ENCODE measurements at regions not wholly inside any gene's neighbourhood (a gene's known extent, or its start where the extent isn't known, plus 50 kb on each side); places are given as distances from the start of the nearest gene placed in this dataset.
A peak's percentile ranks its signal among the peaks of the same experiment; 100 is the strongest.

GRCh38 chr1:25036117-25036546 is 106.1 kb upstream of the RUNX3 start:
- no peak for DNase-seq (ENCODE audit: low spot score)

GRCh38 chr1:25035523-25036116 is 105.5 kb upstream of the RUNX3 start:
- DNase-seq (ENCODE audit: low spot score), result no peak

DNA sequence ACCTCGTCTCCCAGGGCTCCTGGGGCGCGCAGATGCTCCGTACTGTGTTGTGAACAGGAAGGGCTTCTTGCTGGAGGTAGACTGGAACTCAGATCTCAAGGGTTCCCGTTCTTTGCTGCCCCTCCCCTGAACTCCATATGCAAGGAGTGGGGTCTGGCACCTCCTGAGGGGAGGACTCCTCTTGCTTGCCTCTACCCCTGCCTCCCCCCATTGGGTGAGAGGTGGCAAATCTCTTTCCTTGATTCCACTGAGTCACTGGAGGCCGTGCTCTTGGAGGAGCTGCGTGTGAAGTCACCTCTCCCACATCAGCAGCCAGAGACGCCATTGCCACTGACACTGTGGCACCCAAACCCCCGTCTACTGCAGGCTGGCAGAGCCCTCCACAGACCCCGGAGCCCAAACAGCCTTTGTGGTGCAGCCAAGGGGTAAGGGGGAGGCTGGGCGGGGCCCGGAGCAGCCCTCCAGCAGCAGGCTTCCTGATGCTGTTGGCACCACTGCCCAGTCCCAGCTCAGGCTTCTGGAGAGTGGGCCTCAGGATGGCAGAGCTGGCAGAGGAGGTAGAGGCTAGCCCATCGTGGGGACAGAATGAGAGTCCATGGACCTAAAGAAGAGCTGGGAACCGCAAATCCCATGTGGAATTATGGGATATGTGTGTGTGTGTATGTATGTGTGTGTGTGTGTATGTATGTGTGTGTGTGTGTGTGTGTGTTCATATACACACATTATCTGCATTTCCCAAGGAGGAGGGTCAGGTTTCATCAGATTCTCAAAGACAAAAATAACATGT is 104.9 kb upstream of the RUNX3 start:
- no peak for DNase-seq (ENCODE audit: low spot score)

DNA sequence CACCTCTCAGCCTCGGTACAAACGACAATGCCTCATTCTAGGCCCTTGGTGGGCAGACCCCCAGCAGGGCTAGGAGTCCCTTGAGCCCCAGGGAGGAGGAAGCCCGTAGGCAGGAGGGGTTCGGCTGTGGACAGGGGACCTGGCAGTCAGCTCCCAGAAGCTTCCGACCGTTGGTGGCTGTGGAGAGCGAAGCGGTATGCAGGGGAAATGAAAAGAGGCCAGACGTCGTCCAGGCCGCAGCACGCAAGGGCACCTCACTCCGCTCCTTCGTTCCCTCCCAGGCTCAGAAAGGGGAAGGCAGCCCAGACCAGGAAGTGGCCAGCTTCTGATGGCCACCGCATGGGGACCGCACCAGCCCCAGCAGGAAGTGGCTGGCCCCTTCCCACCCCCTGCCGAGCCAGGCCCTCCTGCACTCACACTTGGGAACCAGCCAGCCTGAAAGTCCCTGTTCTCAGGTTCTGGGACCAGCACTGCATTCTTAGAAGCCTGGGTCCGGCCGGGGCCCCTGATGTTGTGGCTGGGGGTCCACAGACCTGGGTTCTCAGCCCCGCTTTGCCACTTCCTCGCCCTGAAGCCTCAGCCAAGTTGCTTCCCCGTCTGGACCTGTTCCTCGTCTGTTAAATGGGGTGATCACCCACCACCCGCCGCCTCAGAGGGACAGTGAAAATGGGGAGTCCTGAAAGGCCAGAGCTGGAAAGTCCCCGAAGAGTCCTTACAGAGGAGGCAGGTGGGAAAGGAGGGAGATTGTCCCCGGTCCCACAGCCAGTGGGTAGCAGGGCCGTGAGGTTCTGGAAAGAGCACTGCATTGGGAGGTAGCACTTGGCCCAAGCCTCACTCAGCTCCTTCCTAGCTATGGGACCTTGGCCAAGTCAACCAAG is 104.0 kb upstream of the RUNX3 start:
- DNase-seq (ENCODE audit: low spot score), result no peak

DNA sequence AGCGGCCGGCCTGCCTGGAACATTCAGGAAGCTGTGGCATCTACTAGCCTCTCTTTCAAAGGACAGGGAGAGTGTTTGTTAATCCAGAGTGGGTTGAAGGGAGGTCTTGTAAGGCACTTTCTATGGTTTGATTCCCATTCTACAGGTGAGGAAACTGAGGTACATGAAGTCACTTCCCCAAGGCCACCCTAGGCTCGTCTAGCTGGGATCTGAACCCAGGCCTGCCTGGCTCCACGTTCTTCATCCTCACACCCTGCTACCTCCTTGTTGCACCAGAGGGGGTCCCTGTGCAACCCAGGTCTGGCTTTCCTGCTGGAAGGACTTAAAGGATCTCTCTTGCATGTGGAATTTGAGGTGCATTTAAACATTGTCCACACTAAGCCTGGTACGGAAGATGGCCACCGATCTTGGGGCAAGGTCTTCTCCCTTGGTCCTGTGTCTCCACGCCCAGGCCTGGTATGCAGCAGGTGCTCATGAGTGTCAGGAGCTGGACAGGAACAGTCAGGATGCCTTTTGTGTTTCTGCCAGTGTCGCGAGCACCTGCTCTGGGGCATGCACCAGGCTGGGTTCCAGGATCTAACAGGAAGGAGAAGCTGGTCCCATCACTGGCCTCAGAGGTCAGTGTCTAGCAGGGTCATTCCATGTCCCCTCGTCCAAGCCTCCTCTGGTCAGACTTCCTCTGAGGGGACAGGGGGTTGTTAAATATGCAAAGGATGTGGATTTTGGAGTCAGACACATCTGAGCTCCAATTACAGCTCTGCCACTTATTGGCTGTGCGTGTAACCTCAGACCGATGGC is 103.2 kb upstream of the RUNX3 start:
- no peak for DNase-seq (ENCODE audit: low spot score)

DNA sequence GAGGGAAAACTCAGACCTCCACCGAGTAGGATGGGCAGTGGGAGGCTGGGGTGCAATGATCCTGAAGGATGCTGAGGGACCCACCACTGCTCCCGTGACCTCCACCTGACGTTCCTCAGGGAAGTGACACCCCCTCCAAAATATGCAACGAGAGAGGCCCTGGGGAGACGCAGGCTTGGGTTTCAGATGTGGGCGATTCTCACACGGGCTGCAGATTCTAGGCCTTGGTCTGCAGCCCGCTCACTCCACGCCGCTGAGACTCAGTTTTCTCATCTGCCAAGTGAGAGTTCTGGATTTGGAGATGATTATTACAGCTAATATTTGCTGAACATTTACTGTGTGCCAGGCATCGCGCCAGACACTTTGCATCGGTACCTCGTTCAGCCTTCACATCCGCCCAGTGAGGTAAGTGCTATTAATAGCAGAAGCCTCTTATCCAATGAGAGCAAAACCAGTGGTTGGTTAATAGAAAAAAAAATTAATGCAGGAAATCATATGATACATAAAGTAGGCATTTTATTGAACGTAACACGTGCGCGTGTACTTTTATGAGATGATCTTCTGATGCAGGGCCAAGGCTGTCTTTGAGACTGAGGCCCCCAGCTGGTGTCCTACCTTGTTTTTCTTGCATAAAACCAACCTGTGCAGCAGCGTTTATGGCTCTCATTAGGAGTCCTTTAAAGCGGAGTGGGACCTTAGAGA is 102.0 kb upstream of the RUNX3 start:
- DNase-seq (ENCODE audit: low spot score), result peak; percentile 40

- no peak for DNase-seq (ENCODE audit: low spot score)
Measured at GRCh38 chr1:25031601-25031965, 101.5 kb upstream of the RUNX3 start.

DNA sequence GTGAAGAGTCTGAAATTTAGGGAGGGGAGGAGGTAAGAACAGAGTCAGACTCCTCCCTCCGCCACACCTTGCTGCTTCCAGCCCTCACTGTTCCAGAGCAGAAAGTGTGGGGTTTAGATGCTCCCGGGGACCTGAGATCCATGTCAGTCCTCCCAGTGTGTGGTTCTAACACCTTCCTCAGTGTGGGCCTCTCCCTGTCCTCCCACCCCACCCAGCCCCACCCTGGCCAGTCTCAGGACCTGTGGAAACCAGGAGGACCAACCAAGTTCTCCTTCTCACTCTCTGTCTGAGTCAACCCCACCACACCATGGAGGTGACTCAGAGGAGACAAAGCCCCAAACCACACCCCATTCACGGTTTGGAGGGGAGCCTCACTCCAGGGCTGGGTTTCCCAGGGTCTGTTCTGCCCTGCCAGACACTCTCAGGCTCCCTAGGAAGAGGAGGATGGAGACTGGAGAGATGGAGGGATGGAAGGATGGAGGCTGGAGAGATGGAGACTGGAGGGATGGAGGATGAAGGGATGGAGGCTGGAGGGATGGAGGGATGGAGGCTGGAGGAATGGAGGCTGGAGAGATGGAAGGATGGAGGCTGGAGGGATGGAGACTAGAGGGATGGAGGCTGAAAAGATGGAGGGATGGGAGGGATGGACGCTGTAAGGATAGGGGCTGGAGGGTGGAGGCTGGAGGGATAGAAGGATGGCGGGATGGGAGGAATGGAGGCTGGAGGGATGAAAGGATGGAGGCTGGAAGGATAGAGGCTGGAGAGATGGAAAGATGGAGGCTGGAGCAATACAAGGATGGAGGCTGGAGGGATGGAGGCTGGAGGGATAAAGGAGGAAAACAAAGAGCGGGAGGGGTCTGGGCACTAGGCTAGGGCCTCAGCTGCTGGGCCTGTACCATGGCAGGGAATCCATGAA is 100.9 kb upstream of the RUNX3 start:
- no peak for DNase-seq (ENCODE audit: low spot score)

DNA sequence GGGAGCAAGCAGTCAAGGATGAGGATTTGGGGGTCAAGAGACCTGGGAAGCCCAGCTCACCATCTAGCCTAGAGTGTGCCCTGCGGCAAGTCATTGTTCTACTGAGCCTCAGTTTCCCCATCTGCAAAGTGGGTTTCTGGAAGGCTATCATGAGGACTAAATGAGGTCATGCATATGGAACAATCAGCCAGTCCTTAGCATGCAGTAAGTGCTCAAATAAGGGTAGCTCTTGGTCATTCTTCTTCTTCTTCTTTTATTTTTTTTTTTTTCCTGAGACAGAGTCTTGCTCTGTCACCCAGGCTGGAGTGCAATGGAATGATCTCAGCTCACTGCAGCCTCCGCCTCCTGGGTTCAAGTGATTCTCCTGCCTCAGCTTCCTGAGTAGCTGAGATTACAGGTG is 99.9 kb upstream of the RUNX3 start:
- no peak for DNase-seq (ENCODE audit: low spot score)

GRCh38 chr1:25028907-25029599 is 99.0 kb upstream of the RUNX3 start:
- no peak for DNase-seq (ENCODE audit: low spot score)

DNA sequence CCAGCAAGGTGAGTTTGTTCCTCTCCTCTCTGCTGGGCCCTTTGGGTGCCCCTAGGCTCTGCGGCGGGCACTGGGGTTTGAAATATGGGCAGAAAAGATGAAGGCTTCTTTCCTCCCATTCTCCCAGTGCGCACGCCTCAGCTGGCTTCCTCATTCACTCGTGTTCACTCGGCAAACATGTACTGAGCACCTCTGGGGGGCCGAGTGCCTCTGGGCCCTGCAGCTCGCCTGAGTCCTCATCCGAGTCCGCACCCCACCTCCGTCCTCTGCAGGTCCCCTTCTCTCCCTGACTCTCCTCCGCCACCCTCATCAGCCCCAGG is 98.5 kb upstream of the RUNX3 start:
- DNase-seq (ENCODE audit: low spot score), result no peak

DNA sequence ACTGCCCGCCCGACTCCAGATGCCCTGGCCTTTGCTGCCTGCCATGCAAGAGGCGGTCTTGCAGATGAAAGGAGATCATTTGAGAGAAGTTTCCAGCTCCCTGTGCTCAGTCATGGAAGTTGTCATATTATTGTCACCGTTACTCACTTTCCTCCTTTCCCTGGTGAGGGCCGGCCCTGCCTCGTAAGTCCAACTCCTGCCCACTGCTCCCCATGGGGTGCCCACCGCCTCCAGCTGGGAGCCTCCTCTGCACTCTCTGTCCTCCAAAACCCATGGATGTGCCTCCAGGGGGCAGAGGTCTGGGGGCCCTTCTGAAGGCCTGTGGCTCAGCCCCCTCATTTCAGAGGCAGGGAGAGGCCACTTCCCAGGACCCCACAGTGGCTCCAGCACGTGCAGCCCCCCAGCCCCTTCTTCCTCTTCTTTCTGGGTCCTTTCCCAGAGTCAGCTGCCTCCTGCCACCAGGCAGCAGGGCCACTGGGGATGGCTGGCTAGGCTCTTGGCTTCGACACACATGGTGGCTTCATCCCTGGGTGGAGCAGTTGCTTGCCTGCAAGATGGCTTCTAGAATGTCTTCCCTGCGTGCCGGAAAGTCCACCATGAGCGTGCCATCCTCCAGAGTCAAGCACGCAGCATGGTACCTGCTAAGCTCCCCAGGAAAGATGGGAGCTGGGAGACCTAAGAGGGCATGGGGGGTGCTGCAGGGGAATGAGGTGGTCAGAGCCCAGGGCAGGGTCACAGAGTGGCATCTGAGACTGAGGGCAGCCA is 97.9 kb upstream of the RUNX3 start:
- no peak for DNase-seq (ENCODE audit: low spot score)

GRCh38 chr1:25026730-25027450 is 96.8 kb upstream of the RUNX3 start:
- no peak for DNase-seq (ENCODE audit: low spot score)

GRCh38 chr1:25026304-25026703 is 96.2 kb upstream of the RUNX3 start:
- no peak for DNase-seq (ENCODE audit: low spot score)

- DNase-seq (ENCODE audit: low spot score), result no peak
Measured at GRCh38 chr1:25024615-25025350, 94.7 kb upstream of the RUNX3 start.

GRCh38 chr1:25023826-25024225 is 93.8 kb upstream of the RUNX3 start:
- DNase-seq (ENCODE audit: low spot score), result no peak

DNA sequence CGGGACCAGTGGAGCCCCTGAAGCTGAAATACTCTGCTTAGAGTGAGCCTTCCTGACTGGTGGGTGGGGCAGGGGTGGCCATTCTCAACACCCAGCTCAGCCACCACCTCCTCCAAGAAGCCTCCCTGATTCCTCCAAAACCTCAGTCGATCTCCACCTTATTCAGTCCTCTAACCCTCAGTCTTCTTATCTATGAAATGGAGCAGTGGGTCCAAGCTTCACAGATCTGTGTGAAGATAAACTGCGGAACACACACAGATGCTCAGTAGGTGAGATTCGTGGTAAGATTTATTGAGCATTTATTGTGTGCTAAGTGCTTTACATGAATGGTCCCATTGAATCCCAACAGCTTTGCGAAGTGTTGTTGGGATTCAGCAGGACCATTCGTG is 93.1 kb upstream of the RUNX3 start:
- DNase-seq (ENCODE audit: low spot score), result no peak
